GM18511 (cell line): ENCODE measurements at regions not wholly inside any gene's neighbourhood (a gene's known extent, or its start where the extent isn't known, plus 50 kb on each side); places are given as distances from the start of the nearest gene placed in this dataset.
A peak's percentile ranks its signal among the peaks of the same experiment; 100 is the strongest.
"Not testable (repeated sequence)": the region's sequence is repeated elsewhere in the genome, so short reads cannot be mapped to it uniquely, and the experiment has no call there.

Experiments
- ATAC-seq: cut with Tn5 transposase; IDR thresholded peaks from one replicate; pipeline ENCODE4 v1.9.1; 2021; ENCODE audit warnings: mild to moderate bottlenecking, moderate library complexity; ENCODE audit not compliant: unreplicated experiment

- no peak for ATAC-seq
These were observed 171.2 kb upstream of the PGRMC2 start for GRCh38 chr4:128458816-128459215.

- no peak for ATAC-seq
These were observed 170.1 kb upstream of the PGRMC2 start for GRCh38 chr4:128457726-128458125.

GRCh38 chr4:128456171-128456570 is 168.6 kb upstream of the PGRMC2 start:
- no peak for ATAC-seq

GRCh38 chr4:128455480-128455879 is 167.9 kb upstream of the PGRMC2 start:
- ATAC-seq: no peak

- no peak for ATAC-seq
These were observed 167.3 kb upstream of the PGRMC2 start for GRCh38 chr4:128454881-128455280.

- peak; percentile 98 for ATAC-seq
These were observed 166.8 kb upstream of the PGRMC2 start for GRCh38 chr4:128454281-128454871.

GRCh38 chr4:128452415-128452814 is 164.8 kb upstream of the PGRMC2 start:
- no peak for ATAC-seq

GRCh38 chr4:128451270-128451905 is 163.8 kb upstream of the PGRMC2 start:
- no peak for ATAC-seq

- no peak for ATAC-seq
These were observed 162.9 kb upstream of the PGRMC2 start for GRCh38 chr4:128450326-128451120.

- ATAC-seq: no peak
These were observed 161.6 kb upstream of the PGRMC2 start for GRCh38 chr4:128449251-128449650.

GRCh38 chr4:128444544-128445302 is 157.1 kb upstream of the PGRMC2 start:
- ATAC-seq: no peak

GRCh38 chr4:128440923-128441322 is 153.3 kb upstream of the PGRMC2 start:
- ATAC-seq: no peak

GRCh38 chr4:128437023-128437422 is 149.4 kb upstream of the PGRMC2 start:
- ATAC-seq: not testable (repeated sequence)

GRCh38 chr4:128429023-128429613 is 141.5 kb upstream of the PGRMC2 start:
- not testable (repeated sequence) for ATAC-seq

- ATAC-seq: no peak
These were observed 140.8 kb upstream of the PGRMC2 start for GRCh38 chr4:128428397-128428796.

- ATAC-seq: no peak
These were observed 140.3 kb upstream of the PGRMC2 start for GRCh38 chr4:128427832-128428366.

GRCh38 chr4:128424527-128425497 is 137.2 kb upstream of the PGRMC2 start:
- no peak for ATAC-seq

- ATAC-seq: peak; percentile 79
These were observed 134.7 kb upstream of the PGRMC2 start for GRCh38 chr4:128422296-128422695.

- ATAC-seq: no peak
These were observed 129.3 kb upstream of the PGRMC2 start for GRCh38 chr4:128416921-128417320.
